ENCODE measurements at regions not wholly inside any gene's neighbourhood (a gene's known extent, or its start where the extent isn't known, plus 50 kb on each side); places are given as distances from the start of the nearest gene placed in this dataset.

GRCh38 chr6:18835976-18836375 lies 448.8 kb downstream of the RNF144B start:
- TF ChIP-seq CTCF (IDR thresholded peaks at IDR 0.05) (no peak), POLR2A (IDR thresholded peaks at IDR 0.05) (no peak)
